AG20443 (cell line): ENCODE measurements at regions not wholly inside any gene's neighbourhood (a gene's known extent, or its start where the extent isn't known, plus 50 kb on each side); places are given as distances from the start of the nearest gene placed in this dataset.
"Not testable (repeated sequence)": the region's sequence is repeated elsewhere in the genome, so short reads cannot be mapped to it uniquely, and the experiment has no call there.

Source experiments
- DNase-seq: peaks from one replicate; pipeline ENCODE4 v3.0.0; 2012; ENCODE audit warnings: low spot score, mixed read lengths

DNA sequence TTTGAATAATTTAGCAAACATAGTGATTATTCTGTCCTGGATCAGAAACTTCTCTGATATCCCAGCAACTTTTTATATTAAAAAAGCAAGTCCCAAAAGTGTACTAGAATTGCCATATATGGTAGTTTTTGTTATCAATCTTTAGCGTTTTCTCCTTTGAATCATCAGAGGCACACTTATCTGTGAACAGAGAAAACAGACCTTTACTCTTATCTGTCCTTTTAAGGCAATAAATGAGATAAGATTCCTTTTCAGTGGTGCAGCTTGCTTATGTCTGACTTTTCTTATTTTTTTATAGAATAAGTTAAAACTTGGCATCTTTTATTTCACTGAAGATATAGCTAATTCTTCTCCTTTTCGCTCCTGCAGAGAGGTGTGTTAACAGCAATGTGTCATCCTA is 458.1 kb upstream of the PCDH10 start:
- no peak for DNase-seq

DNA sequence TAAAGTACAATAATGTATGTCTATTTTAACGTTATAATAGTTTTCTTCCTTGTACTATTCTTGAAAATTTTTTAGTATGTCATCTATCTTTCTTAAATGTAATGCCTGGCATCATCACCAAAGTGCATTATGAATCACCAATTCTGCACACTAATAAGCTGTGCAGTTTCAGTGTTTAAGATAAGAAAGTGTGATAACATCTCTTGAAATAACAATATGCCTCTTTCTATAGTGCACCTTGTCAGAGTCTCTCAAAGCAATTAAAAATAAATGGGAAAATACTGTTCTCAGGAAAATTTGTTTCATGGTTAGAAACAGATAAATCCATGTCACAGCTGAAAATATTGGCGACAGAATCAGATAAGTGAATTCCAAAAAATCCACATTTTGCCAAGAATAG is 457.4 kb upstream of the PCDH10 start:
- no peak for DNase-seq

DNA sequence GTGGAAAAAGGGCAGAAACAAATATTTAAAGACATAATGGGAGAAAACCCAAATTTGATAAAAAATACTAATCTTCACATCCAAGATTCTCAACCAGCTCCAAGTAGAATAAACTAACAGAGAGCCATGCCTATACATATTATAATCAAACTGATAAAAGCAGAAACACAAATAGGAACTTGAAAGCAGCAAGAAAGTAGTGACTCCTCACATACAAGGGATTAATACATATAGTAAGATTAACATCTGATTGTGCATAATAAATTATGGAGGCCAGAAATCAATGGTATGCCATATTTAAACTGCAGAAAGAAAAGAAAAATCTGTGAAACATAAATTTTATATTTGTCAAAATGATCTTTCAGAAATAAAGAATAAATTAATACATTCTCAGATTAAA is 454.3 kb upstream of the PCDH10 start:
- DNase-seq = no peak

DNA sequence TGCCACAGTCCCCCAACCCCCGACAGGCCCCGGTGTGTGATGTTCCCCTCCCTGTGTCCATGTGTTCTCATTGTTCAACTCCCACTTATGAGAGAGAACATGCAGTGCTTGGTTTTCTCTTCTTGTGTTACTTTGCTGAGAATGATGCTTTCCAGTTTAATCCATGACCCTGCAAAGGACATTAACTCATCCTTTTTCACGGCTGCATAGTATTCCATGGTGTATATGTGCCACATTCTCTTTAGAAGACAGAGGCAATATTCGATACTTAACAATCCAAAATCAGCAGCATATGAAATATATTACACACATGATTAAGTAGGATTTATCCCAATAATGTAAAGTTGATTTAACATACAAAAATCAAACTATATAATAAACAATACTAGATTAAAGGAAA is 451.6 kb upstream of the PCDH10 start:
- not testable (repeated sequence) for DNase-seq

DNA sequence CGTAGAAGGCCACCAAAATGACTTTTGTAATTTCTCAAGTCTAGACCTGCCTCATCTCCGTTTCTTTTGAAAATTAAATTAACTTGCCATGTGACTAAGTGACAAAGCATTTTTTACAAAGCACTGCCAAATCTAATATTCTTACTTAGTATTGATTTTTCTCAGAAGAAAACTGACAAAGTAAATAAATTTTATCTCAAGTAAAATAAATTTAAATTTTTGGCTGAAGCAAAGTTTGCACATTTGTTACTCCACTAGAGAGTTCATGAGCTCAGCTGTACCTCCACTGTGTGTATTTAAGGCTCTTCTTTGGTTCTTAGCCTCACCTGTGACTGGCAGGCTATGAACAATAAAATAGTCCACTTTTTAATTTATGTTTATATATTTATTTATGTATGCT is 441.1 kb upstream of the PCDH10 start:
- no peak for DNase-seq

DNA sequence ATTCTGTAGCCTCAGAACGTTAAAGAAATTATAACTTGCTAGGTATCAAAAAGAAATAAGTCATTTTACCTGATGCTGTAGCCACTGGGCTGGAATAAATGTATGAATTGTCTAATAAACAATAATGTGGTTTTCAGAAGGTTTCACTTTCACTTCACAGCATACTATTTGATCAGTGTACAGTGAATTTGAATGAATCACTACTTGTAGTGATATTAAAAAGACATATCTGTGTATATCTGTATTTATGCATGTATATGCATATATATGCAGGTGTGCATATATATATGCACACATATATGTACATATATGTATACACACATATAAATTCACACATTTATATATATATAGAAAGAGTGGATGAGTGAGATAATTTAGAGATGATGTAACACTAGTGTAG is 440.0 kb upstream of the PCDH10 start:
- no peak for DNase-seq

DNA sequence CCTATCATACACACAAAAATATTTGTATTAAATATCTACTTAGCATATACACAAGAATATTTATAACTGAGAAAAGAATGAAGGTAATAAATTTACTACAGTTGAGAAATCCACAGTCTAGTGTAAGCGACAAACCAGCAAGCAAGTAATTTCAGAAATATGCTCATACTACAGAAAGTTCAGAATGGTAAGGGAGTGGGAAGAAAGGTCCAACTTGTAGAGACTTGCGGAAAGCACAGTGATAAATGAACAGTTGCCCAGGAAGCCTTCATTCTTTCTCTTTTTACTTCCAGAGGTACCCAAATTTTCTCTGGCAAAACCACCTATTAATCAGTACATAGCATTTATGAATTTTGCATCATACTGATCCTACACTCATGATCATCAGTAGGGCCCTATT is 438.1 kb upstream of the PCDH10 start:
- DNase-seq = no peak

DNA sequence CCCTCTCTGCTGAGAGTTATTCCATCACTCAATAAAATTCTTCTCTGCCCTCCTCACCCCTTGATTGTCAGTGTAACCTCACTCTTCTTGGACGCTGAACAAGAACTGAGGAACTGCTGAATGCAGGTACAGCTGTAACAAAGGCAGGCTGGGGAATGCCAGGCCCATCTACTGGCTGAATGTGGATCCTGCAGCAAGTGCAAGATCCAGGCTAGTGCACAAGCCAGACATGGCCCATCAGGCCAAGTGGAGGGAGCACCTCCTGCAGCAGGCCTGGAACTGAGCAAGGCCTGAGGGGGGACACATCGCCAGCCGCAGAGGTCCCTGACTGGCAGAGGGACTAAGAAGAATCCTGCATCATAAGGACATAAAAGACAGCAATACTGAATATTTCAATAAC is 411.8 kb upstream of the PCDH10 start:
- DNase-seq = no peak

DNA sequence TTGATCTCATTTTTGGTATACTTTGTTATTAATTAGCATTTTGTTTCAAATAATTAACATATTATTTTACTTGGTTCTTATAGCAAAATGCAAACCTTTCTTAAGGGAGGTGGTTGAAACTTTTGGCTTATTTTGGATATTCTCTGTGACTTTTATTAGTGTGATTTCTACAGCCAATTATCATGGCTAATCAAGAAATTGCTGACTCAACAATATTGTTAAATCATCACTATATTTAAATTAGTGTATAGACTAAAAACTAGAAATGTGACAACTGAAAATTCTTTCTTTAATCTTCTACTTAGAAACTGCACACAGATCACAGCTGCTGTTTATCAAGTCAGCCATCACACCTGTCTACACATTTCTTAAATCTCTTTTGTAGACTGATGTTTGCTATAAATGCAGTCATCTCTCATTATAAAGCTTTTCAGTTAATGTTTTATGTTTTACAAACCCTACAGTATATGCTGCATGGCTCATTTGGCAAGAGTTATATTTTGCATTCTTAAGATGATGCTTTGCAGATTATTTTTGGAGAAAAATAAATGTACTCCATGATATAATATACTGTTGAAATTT is 389.8 kb upstream of the PCDH10 start:
- DNase-seq = no peak

DNA sequence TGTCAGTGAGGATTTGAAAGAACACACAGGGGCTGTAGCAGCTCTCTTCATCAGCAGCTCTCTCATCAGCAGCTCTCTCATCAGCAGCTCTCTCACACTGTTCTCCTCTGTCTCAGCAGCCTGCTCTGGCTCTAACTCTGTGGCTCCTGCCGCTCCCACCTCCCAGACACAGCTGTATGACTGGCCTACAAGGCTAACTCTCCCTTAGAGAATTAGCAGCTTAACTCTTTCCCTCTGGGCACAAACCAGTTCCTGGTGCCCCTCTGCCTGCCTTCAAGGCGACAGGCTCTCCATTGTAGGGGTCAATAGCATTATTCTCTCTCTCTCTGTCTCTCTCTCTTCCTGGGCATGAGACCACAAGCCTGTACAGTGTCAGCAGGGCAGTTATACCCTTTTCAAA is 385.6 kb upstream of the PCDH10 start:
- no peak for DNase-seq

DNA sequence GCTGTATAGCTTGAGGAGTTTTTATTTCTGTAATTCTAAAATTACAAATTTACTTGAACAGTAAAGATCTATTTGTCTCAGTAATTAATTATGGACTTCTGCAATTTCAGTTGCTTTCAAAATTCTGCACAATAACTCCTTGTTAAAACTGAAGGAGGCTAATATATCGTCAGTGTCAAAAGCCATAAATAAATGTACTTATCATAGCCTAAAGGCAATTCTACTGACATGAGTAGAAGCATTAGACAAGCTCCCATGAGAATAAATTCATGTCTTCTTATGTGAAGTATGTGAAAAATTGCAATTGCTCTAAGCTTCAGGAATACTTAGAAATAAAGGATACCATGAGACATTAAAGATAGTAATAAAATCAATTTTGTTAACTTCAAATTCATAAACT is 381.2 kb upstream of the PCDH10 start:
- no peak for DNase-seq

DNA sequence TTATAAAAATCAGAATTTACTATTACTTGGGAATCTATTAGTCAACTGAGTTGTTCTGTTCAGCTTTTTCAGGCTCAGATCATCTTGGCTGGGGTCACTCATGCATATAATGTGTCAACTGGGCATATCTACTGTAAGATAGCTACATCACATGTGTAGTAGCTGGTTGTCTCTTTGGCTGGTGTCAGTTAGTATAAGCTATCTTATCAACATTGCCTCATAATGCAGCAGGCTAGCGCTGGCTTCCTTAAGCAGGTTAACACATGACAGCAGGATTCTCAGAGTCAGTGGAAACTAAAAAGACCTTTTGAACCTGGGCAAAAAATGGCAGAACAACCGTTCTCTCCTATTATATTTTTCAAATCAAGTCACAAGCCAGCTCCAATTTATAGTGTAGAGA is 378.3 kb upstream of the PCDH10 start:
- no peak for DNase-seq

DNA sequence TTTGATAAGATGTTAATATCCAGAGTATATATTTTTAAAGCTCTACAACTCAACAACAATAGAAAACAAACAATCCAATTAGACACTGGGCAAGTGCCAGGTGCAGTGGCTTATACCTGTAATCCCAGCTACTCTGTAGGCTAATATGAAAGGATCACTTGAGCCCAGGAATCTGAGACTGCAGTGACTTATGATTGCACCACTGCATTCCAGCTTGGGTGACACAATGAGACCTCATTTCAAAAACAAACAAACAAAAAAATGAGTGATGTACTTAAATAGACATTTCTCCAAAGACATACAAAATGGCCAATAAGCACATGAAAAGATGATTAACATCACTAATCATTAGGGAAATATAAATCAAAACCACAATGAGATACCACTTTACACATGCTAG is 356.8 kb upstream of the PCDH10 start:
- no peak for DNase-seq

DNA sequence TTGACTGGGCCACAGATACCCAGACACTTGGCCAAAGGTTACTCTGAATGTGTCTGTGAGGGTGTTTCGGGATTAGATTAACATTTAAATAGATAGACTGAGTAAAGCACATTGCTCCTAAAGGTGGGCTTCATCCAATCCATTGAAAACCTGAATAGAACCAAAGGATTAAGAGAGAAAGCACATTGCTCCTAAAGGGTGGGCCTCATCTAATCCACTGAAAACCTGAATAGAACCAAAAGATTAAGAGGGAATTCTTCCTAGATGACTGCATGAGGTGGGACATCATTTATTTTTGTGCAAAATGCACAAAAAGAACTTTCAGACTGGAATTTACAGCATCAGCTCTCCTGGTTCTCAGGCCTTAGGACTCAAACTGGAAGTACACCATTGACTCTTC is 351.2 kb upstream of the PCDH10 start:
- no peak for DNase-seq

DNA sequence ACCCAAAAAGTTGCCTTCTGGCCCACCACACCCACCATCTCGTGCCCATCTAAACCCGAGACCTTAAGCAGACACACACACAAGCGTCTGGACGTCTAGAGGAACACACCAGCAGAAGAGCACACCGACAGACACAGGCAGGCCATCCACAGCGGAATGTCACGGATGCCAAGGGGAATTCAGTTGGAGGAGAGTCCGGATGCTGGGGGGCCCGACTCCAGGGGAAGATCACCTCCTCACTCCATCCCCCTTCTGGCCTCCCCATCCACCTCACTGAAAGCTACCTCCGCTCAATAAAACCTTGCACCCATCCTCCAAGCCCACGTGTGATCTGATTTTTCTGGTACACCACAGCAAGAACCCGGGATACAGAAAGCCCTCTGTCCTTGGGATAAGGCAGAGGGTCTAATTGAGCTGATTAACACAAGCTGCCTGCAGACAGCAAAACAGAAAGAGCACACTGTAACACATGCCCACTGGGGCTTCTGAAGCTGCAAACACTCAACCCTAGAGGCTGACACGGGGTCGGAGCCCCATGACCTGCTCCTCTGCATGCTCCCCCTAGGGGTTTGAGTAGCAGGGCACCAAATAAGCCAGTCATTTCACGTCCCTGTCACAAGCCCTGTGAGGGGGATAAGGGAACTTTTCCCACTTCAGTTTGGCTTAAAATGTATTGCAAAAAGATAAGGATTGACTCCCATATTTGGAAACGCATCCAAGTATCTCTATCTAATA is 339.6 kb upstream of the PCDH10 start:
- no peak for DNase-seq

DNA sequence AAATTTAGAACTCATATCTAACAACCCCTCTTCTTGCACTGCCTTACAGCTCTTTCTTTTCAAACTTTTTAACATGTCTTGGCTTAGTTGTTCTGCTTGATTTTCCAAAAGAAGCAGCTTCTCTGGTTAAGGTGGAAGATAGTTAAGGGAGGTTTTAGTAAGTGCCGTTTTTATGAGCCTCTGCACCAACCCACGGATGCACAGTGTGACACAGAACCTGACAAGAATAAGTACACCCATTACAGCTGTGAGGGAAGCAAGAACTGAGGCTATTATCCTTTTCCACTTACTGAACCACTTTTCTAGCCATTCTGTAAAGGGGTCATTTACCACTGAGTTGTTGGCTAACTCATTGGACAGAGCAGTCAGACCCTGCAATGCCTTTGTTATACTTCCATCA is 336.0 kb upstream of the PCDH10 start:
- DNase-seq = not testable (repeated sequence)

DNA sequence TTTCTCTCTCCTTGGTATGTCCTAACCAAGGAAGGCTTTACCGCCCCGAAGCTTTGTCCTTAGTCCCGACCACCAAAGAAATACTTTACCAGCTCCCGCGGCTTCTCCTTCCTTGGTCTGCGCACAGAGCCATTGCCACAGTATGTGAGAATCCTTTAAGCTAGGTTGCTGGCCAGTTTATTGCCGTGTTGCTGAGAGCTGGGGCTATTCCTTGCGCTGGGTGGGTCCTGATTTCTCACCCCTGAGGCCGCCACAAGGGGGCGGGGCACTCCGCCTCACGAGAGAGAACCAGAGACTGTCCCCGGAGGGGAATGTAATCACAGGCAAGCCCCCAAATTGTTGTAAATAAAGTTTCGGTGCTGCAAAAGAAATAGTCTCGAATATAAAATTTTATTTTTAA is 331.0 kb upstream of the PCDH10 start:
- DNase-seq = no peak

DNA sequence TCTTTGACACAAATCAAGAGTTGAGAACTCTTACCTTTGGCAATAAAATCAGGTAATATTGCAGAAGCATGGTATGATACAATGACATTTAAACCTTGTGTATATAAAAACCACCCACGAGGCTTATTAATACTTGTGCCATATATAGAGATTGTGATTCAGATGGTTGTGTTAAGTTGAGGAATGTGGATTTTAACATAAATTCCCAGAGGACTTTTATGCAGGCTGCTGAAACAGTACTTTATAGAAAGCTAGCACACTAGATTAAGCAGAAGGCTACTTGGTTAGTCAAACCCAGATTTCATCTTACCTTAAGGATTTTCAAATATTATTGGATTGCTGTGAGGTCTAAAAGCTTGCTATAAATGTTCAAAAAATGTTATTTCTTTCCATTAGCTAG is 325.7 kb upstream of the PCDH10 start:
- DNase-seq = no peak

DNA sequence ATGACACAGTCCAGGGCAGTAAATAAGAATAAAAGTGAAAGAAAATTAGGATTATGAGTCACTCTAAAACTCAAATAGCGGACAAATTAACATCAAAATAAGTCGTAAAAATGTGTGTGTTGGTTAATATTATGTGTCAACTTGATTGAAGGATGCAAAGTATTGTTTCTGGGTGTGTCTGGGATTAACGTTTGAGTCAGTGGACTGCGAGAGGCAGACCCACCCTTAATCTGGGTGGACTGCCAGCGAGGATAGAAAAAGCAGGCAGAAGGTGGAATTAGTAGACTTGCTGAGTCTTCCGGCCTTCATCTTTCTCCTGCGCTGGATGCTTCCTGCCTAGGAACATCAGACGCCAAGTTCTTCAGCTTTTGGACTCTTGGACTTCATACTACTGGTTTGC is 324.3 kb upstream of the PCDH10 start:
- DNase-seq = no peak

DNA sequence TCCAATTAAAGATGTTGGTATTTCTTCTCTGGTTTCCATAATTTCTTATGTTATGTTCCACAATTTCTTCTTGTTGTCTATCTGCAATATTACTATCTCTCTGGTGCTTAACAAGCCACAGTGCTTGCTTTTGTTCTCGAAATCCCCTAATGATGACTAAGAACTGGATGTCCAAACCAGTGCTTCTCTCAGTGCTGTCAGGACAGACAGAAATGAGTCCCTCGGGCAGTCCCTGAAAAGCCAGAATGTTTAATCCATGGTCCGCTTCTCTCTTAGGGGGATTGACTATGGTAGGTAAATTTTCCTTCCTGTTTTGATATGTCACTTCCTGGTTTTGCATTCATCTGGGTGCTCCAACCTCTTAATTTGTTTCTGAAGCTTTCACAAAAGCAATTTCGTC is 321.6 kb upstream of the PCDH10 start:
- DNase-seq = no peak

DNA sequence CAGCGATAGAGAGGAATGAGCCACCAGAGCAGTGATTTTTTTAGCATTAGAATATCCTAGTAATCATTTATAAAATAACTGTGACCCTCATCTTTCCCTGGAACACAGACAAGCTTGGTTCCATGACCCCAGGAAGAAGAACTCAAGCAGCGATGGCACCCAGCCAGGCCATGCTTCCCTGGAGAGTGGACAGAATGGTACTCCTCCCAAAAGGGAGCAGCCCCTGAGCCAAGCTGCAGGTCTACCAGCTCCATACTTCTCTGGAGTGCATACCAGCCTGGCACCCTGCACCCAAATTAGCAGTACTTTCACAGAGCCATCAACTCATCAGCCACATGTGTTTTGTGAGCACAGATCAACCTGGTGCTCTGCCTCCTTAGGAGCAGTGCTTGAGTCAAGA is 310.9 kb upstream of the PCDH10 start:
- no peak for DNase-seq

DNA sequence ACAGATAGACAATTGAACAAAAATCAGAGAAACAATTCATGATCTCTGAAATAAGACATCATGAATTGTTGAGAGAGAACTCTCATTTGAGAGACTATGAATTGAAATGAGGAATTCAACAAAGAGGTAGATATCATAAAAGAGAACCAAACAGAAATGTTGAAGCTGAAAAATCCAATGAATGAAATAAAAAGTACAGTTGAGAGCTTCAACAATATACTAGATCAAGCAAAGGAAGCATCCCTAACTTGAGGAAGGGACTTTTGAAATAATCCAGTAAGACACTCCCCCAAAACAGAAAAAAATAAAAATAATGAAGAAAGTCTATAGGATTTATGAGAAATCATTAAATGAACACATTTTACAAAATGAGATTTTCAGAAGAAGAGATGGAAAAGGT is 310.0 kb upstream of the PCDH10 start:
- DNase-seq = no peak

DNA sequence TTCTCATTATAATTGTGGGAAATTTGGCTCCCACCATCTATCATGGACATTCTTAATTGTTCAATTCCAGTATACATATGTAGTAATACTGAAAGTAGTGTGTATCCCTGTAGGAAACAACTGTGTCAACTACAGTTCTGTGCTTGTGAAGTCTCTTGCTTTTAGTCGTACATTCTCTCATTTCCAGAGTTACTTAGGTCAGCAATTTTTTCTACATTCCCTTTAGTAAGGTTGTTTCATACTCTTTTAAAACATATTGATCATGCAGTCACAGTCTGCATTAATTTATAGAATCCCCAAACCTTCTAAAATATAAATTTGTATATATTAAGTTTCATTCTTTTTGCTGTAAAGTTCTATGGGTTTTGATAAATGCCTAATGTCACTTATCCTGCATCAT is 289.2 kb upstream of the PCDH10 start:
- DNase-seq = no peak

DNA sequence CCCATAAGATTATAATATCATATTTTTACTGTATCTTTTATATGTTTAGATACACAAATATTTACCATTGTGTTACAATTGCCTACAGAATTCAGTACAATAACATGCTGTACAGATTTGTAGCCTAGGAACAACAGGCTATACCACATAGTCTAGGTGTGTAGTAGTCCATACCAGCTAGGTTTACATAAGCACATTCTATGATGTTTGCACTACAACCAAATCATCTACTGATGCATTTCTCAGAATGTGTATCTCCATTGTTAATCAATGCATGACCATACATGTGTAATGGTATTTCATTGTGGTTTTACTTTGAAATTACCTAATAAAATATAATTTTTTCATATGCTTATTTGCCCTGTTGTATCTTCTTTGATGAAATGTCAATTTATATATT is 288.1 kb upstream of the PCDH10 start:
- no peak for DNase-seq
